Kidney (tissue), 13 donors: ENCODE measurements at regions not wholly inside any gene's neighbourhood (a gene's known extent, or its start where the extent isn't known, plus 50 kb on each side); places are given as distances from the start of the nearest gene placed in this dataset.

Source experiments
- DNase-seq, 5 donors: peaks; one replicate each; pipeline ENCODE4 v3.0.0-alpha.2; 2013 to 2020
- FAIRE-seq: peaks from 2 replicates; lab custom pipeline; 2012; peaks lifted over from hg19 to GRCh38; lab: Jason Lieb, UNC
- H3K27ac ChIP-seq, 2 donors: one replicate each; pipeline ENCODE4 v1.7.0; 2013; ENCODE audit warnings: low read depth in 2 of 2, low read length in 2 of 2, inconsistent platforms in 1 of 2
- H3K27me3 ChIP-seq: one replicate; pipeline ENCODE4 v1.7.1; 2013; ENCODE audit warnings: low read length, inconsistent platforms; ENCODE audit not compliant: control insufficient read depth, insufficient read depth
- H3K36me3 ChIP-seq, 3 donors: one replicate each; pipeline versions ENCODE4 v1.7.0 to v1.7.1; 2013; ENCODE audit warnings: low read length in 3 of 3, control low read depth in 1 of 3, inconsistent platforms in 1 of 3; ENCODE audit not compliant: insufficient read depth in 3 of 3, control insufficient read depth in 2 of 3
- H3K4me1 ChIP-seq, 3 donors: one replicate each; pipeline versions ENCODE4 v1.7.0 to v1.7.1; 2013; ENCODE audit warnings: low read length in 3 of 3, inconsistent platforms in 1 of 3, low read depth in 1 of 3; ENCODE audit not compliant: control insufficient read depth in 2 of 3, insufficient read depth in 2 of 3
- H3K4me3 ChIP-seq, 3 donors: one replicate each; pipeline versions ENCODE4 v1.7.0 to v1.8.1; 2013; ENCODE audit warnings: low read length in 3 of 3, control low read depth in 1 of 3, inconsistent platforms in 1 of 3
- H3K9ac ChIP-seq, 3 donors: one replicate each; pipeline versions ENCODE4 v1.7.0 to v1.7.1; 2013; ENCODE audit warnings: low read length in 3 of 3, control low read depth in 1 of 3, inconsistent platforms in 1 of 3
- H3K9me3 ChIP-seq, 3 donors: one replicate each; pipeline versions ENCODE4 v1.7.0 to v1.7.1; 2013; ENCODE audit warnings: low read length in 3 of 3, control low read depth in 1 of 3, inconsistent platforms in 1 of 3; ENCODE audit not compliant: control insufficient read depth in 2 of 3, insufficient read depth in 1 of 3
- intact Hi-C: fragments of 100-400 bp; cut with DNase I; formaldehyde crosslinking; loops from one replicate; pipeline ENCODE4 v1.11.1; 2022
- TF ChIP-seq, protein P1 (sequence below): IDR thresholded peaks from 3 replicates; pipeline ENCODE4 v1.5.1; 2012; ENCODE audit warnings: mild to moderate bottlenecking, moderate library complexity, borderline replicate concordance; ENCODE audit not compliant: insufficient read depth; ENCODE audit errors: extremely low read depth
- donor health status: control.
- donor health status: control.
- donor health status: control.
- donor health status: control.
- donor health status: control.
- donor health status: DM: yes; HTN: yes; CAD: no.
- donor health status: Normal renal cell carcinoma (clear cell type).

DNA sequence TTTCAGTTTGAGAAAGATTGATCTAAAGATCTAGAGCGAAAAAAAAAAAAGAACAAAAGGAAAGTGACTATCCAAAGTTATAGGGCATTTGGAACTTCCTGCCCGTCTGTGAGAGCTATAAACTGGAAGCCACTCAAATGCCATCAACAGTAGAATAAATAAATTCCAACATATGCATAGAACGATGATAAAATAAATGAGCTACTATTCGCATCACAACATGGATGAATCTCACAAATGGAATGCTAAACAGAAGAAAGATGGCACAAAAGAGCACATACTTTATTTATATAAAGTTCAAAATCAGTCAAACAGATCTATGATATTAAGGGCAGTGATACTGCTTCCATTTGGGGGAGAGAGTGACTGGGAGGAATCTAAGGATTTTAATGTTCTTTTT lies 128.8 kb downstream of the TTC32 start:
- DNase-seq (no peak), FAIRE-seq (no peak)
- intact Hi-C loops = no loop called here
- no peak overlapping the region for H3K27ac ChIP-seq
- no peak overlapping the region for H3K4me3 ChIP-seq
- no peaks in the 10 kb centered on the region for H3K9me3 ChIP-seq
- no peak overlapping the region for H3K9ac ChIP-seq
- H3K4me1 ChIP-seq = peaks cover 0 to 5% (median 0%) of the 10 kb centered on the region in 3 donors
- H3K36me3 ChIP-seq = no peaks in the 10 kb centered on the region
- H3K27me3 ChIP-seq = no peaks in the 10 kb centered on the region
- TF ChIP-seq, protein P1, sequence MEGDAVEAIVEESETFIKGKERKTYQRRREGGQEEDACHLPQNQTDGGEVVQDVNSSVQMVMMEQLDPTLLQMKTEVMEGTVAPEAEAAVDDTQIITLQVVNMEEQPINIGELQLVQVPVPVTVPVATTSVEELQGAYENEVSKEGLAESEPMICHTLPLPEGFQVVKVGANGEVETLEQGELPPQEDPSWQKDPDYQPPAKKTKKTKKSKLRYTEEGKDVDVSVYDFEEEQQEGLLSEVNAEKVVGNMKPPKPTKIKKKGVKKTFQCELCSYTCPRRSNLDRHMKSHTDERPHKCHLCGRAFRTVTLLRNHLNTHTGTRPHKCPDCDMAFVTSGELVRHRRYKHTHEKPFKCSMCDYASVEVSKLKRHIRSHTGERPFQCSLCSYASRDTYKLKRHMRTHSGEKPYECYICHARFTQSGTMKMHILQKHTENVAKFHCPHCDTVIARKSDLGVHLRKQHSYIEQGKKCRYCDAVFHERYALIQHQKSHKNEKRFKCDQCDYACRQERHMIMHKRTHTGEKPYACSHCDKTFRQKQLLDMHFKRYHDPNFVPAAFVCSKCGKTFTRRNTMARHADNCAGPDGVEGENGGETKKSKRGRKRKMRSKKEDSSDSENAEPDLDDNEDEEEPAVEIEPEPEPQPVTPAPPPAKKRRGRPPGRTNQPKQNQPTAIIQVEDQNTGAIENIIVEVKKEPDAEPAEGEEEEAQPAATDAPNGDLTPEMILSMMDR = no peak

DNA sequence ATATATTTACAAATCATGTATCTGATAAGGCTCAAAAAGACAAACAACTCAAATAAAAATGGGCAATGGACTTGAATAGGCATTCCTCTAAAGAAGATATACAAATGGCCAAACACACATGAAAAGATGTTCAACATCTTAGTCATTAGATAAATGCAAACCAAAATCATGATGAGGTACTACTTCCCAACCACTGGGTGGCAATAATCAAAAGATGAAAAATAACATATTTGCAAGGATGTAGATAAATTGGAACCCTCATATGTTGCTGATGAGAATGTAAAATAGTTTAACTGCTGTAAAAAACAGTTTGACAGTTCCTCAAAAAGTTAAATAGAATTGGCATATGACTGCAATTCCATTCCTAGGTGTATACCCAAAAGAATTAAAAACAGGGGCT lies 132.3 kb downstream of the TTC32 start:
- H3K9me3 ChIP-seq = no peaks in the 10 kb centered on the region
- no peaks in the 10 kb centered on the region for H3K36me3 ChIP-seq
- H3K9ac ChIP-seq = no peak overlapping the region
- no peak for FAIRE-seq
- intact Hi-C loops = no loop called here
- H3K4me1 ChIP-seq = no peaks in the 10 kb centered on the region
- TF ChIP-seq, protein P1 = peak; percentile 12
- no peak overlapping the region for H3K27ac ChIP-seq
- no peak for DNase-seq
- H3K4me3 ChIP-seq = no peak overlapping the region
- H3K27me3 ChIP-seq = no peaks in the 10 kb centered on the region

DNA sequence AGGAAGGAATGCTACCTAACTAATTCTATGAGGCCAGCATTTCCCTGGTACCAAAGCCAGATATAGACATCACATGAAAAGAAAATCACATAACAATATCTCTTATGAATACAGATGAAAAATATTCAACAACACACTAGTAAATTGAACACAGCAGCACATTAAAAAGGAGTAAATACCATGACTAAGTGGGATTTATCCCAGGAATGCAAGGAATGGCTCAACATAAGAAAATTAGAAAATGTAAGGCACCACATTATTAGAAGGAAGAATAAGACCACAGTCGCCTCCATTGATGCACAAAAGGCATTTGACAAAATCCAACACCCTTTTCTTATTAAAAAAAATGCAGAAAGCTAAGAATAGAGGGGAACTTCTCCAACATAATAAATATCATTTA lies 133.9 kb downstream of the TTC32 start:
- no peak for DNase-seq
- Histone ChIP-seq H3K9ac (no peak overlapping the region), H3K36me3 (no peaks in the 10 kb centered on the region), H3K27me3 (no peaks in the 10 kb centered on the region), H3K27ac (no peak overlapping the region), H3K9me3 (no peaks in the 10 kb centered on the region), H3K4me3 (no peak overlapping the region), H3K4me1 (peaks cover 0 to 3% (median 0%) of the 10 kb centered on the region in 3 donors)
- intact Hi-C loops = no loop called here
- TF ChIP-seq, protein P1 = no peak
- no peak for FAIRE-seq

DNA sequence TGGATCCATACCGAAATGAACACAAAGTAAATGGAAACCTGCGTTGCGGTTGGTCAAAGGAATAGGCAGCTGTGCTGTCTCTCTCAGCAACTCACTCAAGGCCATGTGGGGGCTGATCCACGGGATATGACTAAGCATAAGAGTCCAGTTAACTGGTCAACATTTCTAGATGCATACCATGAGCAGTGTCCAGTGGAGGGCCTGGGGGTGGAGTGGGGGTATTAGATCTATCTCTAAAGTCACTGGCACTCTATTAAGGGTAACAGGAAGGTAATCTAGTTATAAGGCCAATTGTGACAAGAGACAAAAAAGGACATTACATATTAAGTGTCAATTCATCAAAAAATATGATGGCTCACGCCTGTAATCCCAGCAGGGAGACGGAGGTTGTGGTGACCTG lies 136.8 kb downstream of the TTC32 start:
- intact Hi-C loops = no loop called here
- FAIRE-seq (no peak), DNase-seq (no peak)
- H3K4me3 ChIP-seq = no peak overlapping the region
- no peaks in the 10 kb centered on the region for H3K36me3 ChIP-seq
- no peak overlapping the region for H3K9ac ChIP-seq
- H3K9me3 ChIP-seq = no peaks in the 10 kb centered on the region
- TF ChIP-seq, protein P1 = no peak
- no peaks in the 10 kb centered on the region for H3K27me3 ChIP-seq
- peaks cover 0 to 7% (median 4%) of the 10 kb centered on the region in 3 donors for H3K4me1 ChIP-seq
- H3K27ac ChIP-seq = no peak overlapping the region
